ENCODE measurements at regions not wholly inside any gene's neighbourhood (a gene's known extent, or its start where the extent isn't known, plus 50 kb on each side); places are given as distances from the start of the nearest gene placed in this dataset.

GRCh38 chr1:181179279-181179986, 90.9 kb downstream of the IER5 start:
- H3K4me1 ChIP-seq: peaks cover 8% of the 10 kb centered on the region
- H3K27me3 ChIP-seq: peaks cover 11% of the 10 kb centered on the region
- TF ChIP-seq POLR2AphosphoS5 (IDR thresholded peaks at IDR 0.05): no peak
- TF ChIP-seq CTCF (IDR thresholded peaks at IDR 0.05): no peak
- TF ChIP-seq POLR2A (IDR thresholded peaks at IDR 0.05): no peak
- no peak for TF ChIP-seq EP300 (IDR thresholded peaks at IDR 0.05)
- no peaks in the 10 kb centered on the region for H3K9me3 ChIP-seq
- H3K27ac ChIP-seq: no peak overlapping the region
- 73% methylated on average over 10 of the region's 10 CpGs for WGBS
- H3K36me3 ChIP-seq: no peaks in the 10 kb centered on the region
- DNase-seq (ENCODE audit: low spot score in 2 of 2): peak in 1 of 2 donors; percentile 38
- no peak overlapping the region for H3K4me3 ChIP-seq

GRCh38 chr1:181179987-181180365, 91.5 kb downstream of the IER5 start:
- DNase-seq (ENCODE audit: low spot score in 2 of 2): peak in 1 of 2 donors; percentile 74
- no peaks in the 10 kb centered on the region for H3K9me3 ChIP-seq
- TF ChIP-seq POLR2A (IDR thresholded peaks at IDR 0.05) (no peak), CTCF (IDR thresholded peaks at IDR 0.05) (no peak), EP300 (IDR thresholded peaks at IDR 0.05) (no peak), POLR2AphosphoS5 (IDR thresholded peaks at IDR 0.05) (no peak)

GRCh38 chr1:181180407-181181031, 92.0 kb downstream of the IER5 start:
- peaks cover 8% of the 10 kb centered on the region for H3K4me1 ChIP-seq
- no peak overlapping the region for H3K4me3 ChIP-seq
- TF ChIP-seq CTCF (IDR thresholded peaks at IDR 0.05) (no peak), EP300 (IDR thresholded peaks at IDR 0.05) (no peak), POLR2A (IDR thresholded peaks at IDR 0.05) (no peak), POLR2AphosphoS5 (IDR thresholded peaks at IDR 0.05) (no peak)
- no peaks in the 10 kb centered on the region for H3K9me3 ChIP-seq
- WGBS: 64% methylated on average over 11 of the region's 11 CpGs
- H3K27ac ChIP-seq: no peak overlapping the region
- DNase-seq (ENCODE audit: low spot score in 2 of 2): peak in 1 of 2 donors; percentile 45
- H3K27me3 ChIP-seq: peaks cover 15% of the 10 kb centered on the region
- no peaks in the 10 kb centered on the region for H3K36me3 ChIP-seq

More at GRCh38 chr1:181179987-181180365, 91.5 kb downstream of the IER5 start:
- Histone ChIP-seq H3K4me1 (peaks cover 8% of the 10 kb centered on the region), H3K4me3 (no peak overlapping the region), H3K27ac (no peak overlapping the region), H3K36me3 (no peaks in the 10 kb centered on the region), H3K27me3 (peaks cover 12% of the 10 kb centered on the region)
- 30% methylated on average over 6 of the region's 6 CpGs for WGBS

DNA sequence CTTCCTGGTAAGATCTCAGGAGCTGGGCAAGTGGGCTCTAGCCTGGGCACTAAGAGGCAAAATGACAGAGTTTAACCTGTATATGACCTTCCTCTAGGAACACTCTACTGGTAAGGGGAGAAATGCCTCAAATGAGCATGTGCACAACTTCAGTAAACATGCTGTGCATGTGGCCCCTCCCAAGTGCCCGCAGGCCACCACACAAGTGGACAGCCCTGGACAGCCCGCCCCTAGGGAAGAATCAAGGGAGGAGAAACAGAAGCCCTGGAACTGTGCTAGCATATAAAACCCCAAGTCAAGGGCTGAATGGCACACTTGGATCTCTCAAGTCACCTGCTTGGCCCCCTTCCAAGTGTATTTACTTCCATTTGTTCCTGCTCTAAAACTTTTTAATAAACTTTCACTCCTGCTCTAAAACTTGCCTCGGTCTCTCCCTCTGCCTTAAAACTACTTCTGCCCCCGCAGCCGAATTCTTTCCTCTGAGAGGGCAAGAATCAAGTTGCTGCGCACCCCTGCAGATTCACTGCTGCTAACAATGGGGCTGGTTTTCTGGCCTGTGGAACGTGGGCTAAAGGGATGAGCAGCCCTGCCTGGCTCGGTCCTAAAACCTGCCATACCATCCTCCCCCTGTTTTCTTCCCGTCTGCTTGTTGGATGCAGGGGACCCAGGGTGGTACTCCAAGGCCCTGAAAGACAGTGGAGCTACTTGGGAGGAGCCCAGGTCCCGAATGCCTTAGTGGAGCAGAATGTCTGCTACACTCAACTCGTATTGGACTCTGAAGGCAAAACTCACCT, 93.5 kb downstream of the IER5 start:
- Histone ChIP-seq H3K4me3 (no peak overlapping the region), H3K4me1 (peaks cover 8% of the 10 kb centered on the region), H3K27ac (no peak overlapping the region), H3K36me3 (no peaks in the 10 kb centered on the region), H3K9me3 (no peaks in the 10 kb centered on the region), H3K27me3 (peaks cover 15% of the 10 kb centered on the region)
- peak in 1 of 2 donors; percentile 44 for DNase-seq (ENCODE audit: low spot score in 2 of 2)
- 87% methylated on average over 10 of the region's 11 CpGs for WGBS
- TF ChIP-seq CTCF (IDR thresholded peaks at IDR 0.05): no peak
- no peak for TF ChIP-seq POLR2A (IDR thresholded peaks at IDR 0.05)
- TF ChIP-seq EP300 (IDR thresholded peaks at IDR 0.05): no peak
- TF ChIP-seq POLR2AphosphoS5 (IDR thresholded peaks at IDR 0.05): no peak

DNA sequence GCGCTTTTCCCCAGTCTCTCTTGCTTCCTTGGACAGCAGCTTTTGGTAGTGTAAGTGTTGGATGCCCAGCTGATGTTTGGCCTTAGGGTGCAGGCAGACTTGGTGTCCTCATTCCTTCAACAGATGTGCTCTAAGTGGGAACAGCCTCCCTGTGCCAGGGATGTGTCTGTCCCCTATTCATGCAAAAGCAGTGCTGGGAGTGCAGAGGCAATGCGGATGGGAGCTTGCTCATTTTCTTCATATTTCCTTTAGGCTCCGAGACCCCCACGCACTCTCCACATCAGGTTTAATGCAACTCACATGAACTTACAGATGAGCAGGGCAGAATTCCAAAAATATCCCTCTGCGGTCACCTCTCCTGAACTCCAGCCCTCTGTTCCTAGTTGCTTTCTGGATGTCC, 96.1 kb downstream of the IER5 start:
- H3K36me3 ChIP-seq: no peaks in the 10 kb centered on the region

More for the DNA sequence above, 96.1 kb downstream of the IER5 start:
- no peaks in the 10 kb centered on the region for H3K9me3 ChIP-seq
- H3K4me1 ChIP-seq: peaks cover 9% of the 10 kb centered on the region
- DNase-seq (ENCODE audit: low spot score in 2 of 2): peak in 1 of 2 donors; percentile 53
- 83% methylated on average over 5 of the region's 5 CpGs for WGBS
- no peak for TF ChIP-seq POLR2A (IDR thresholded peaks at IDR 0.05)
- TF ChIP-seq EP300 (IDR thresholded peaks at IDR 0.05): no peak
- no peak for TF ChIP-seq CTCF (IDR thresholded peaks at IDR 0.05)
- no peak for TF ChIP-seq POLR2AphosphoS5 (IDR thresholded peaks at IDR 0.05)
- H3K4me3 ChIP-seq: no peak overlapping the region
- H3K27ac ChIP-seq: no peak overlapping the region
- H3K27me3 ChIP-seq: peaks cover 21% of the 10 kb centered on the region

All from suprapubic skin (tissue), 4 donors.